GM21576 (cell line): ENCODE measurements at regions not wholly inside any gene's neighbourhood (a gene's known extent, or its start where the extent isn't known, plus 50 kb on each side); places are given as distances from the start of the nearest gene placed in this dataset.
"Not testable (repeated sequence)": the region's sequence is repeated elsewhere in the genome, so short reads cannot be mapped to it uniquely, and the experiment has no call there.

Experiments
- ATAC-seq: cut with Tn5 transposase; IDR thresholded peaks from one replicate; pipeline ENCODE4 v1.9.1; 2021; ENCODE audit warnings: mild to moderate bottlenecking, moderate library complexity; ENCODE audit not compliant: unreplicated experiment

GRCh38 chr10:118805146-118805545, 50.4 kb upstream of the CACUL1 start:
- ATAC-seq: no peak

- ATAC-seq: no peak
Measured at GRCh38 chr10:118807512-118808305, 52.9 kb upstream of the CACUL1 start.

- ATAC-seq: no peak
Measured at GRCh38 chr10:118808601-118809356, 54.0 kb upstream of the CACUL1 start.

- no peak for ATAC-seq
Measured at GRCh38 chr10:118809357-118810220, 54.8 kb upstream of the CACUL1 start.

GRCh38 chr10:118810796-118811505, 56.2 kb upstream of the CACUL1 start:
- ATAC-seq: no peak

GRCh38 chr10:118811675-118812392, 57.1 kb upstream of the CACUL1 start:
- ATAC-seq: no peak

- no peak for ATAC-seq
Measured at GRCh38 chr10:118812393-118812740, 57.6 kb upstream of the CACUL1 start.

GRCh38 chr10:118813001-118813400, 58.2 kb upstream of the CACUL1 start:
- not testable (repeated sequence) for ATAC-seq

GRCh38 chr10:118816471-118817168, 61.9 kb upstream of the CACUL1 start:
- ATAC-seq: no peak

- no peak for ATAC-seq
Measured at GRCh38 chr10:118817328-118818068, 62.7 kb upstream of the CACUL1 start.

- no peak for ATAC-seq
Measured at GRCh38 chr10:118818621-118819221, 64.0 kb upstream of the CACUL1 start.

GRCh38 chr10:118820326-118821116, 65.8 kb upstream of the CACUL1 start:
- ATAC-seq: no peak

- no peak for ATAC-seq
Measured at GRCh38 chr10:118823256-118823907, 68.6 kb upstream of the CACUL1 start.

- ATAC-seq: no peak
Measured at GRCh38 chr10:118827053-118827452, 72.3 kb upstream of the CACUL1 start.

GRCh38 chr10:118827466-118828155, 72.8 kb upstream of the CACUL1 start:
- ATAC-seq: no peak

- no peak for ATAC-seq
Measured at GRCh38 chr10:118832241-118832651, 77.5 kb upstream of the CACUL1 start.
